ENCODE measurements at regions not wholly inside any gene's neighbourhood (a gene's known extent, or its start where the extent isn't known, plus 50 kb on each side); places are given as distances from the start of the nearest gene placed in this dataset.

DNA sequence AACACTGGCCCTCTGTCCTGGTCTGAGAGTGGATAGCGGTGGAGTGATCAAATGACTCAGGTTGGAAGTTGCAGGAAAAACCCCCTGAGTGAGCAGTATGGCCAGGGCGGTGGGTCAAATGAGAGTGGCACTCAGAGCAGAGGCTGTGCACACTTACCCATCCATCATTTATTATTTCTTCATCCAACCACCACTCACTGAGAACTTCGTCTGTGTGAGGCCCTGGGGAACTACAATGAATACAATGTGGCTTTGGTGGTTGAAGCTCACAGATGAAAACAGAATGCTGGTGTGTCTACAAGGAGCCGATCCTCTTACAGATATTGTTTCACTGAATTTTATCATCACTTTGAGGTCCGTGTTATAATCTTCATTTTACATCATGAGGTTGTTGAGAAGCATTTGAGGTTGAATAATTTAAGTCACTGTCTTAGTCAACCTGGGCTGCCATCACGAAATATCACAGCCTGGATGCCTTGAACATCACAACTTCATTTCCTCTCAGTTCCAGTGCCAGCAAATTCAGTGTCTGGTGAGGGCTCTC, 73.4 kb upstream of the ID2 start:
- TF ChIP-seq, protein P1, sequence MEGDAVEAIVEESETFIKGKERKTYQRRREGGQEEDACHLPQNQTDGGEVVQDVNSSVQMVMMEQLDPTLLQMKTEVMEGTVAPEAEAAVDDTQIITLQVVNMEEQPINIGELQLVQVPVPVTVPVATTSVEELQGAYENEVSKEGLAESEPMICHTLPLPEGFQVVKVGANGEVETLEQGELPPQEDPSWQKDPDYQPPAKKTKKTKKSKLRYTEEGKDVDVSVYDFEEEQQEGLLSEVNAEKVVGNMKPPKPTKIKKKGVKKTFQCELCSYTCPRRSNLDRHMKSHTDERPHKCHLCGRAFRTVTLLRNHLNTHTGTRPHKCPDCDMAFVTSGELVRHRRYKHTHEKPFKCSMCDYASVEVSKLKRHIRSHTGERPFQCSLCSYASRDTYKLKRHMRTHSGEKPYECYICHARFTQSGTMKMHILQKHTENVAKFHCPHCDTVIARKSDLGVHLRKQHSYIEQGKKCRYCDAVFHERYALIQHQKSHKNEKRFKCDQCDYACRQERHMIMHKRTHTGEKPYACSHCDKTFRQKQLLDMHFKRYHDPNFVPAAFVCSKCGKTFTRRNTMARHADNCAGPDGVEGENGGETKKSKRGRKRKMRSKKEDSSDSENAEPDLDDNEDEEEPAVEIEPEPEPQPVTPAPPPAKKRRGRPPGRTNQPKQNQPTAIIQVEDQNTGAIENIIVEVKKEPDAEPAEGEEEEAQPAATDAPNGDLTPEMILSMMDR (IDR thresholded peaks at IDR 0.05): no peak
- no peak for TF ChIP-seq POLR2A (IDR thresholded peaks at IDR 0.05)

Data from heart left ventricle (tissue), 13 donors.